IPS DF 4.7 (cell line): ENCODE measurements at regions not wholly inside any gene's neighbourhood (a gene's known extent, or its start where the extent isn't known, plus 50 kb on each side); places are given as distances from the start of the nearest gene placed in this dataset.
"Not testable (repeated sequence)": the region's sequence is repeated elsewhere in the genome, so short reads cannot be mapped to it uniquely, and the experiment has no call there.

Experiments
- DNase-seq: peaks from one replicate; pipeline ENCODE4 v3.0.0-alpha.2; 2013; ENCODE audit warnings: low spot score; ENCODE audit errors: extremely low read depth

DNA sequence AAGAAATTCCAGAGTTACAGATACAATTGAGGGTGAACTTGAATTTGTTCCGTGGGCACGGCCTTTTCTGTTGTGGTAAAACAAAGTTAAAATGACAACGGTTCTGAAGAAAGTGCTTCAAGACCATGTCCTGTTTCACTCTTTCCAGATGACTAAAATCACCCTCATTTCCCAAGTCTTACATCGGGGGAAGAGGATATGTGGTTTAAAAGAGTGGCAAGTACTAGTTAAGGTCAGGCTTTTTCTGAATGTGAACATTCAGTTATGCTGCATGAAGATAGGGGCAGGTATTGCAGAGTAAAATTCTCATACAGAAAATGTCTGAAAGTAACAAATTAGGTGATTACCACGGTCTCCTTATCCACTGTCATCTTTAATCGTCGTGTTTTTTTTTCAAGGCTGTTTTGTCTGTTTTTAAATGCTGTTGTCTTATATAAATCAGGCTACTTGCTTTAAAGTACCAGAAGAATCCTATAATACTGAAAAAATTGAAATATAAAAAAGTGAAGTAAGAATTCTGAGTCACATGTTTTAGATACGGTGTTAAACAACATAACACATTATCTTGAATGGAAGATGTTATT is 236.6 kb upstream of the PLGLB2 start:
- not testable (repeated sequence) for DNase-seq

- DNase-seq = not testable (repeated sequence)
Measured at GRCh38 chr2:87512864-87513530, 234.9 kb upstream of the PLGLB2 start.

- not testable (repeated sequence) for DNase-seq
Measured at GRCh38 chr2:87514034-87514433, 233.9 kb upstream of the PLGLB2 start.

DNA sequence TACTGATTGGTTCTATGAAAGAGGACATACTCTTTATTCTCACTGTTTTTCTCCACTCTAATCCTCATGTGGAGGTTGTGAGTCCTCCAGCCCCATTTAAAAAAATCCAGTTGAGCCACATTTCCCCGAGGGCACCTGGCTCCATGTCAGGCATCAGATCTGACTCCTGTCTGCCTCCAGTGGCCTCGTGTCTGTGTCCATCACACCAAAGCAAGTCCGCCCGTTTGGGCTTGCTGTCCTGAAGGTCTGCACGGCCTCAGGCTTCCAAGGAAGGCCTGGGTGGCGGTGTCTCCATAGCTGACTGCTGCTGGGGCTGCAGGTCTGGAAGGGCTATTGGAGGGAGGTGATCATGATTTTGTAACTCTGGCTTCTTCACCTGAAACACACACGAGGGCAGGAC is 233.4 kb upstream of the PLGLB2 start:
- not testable (repeated sequence) for DNase-seq

- not testable (repeated sequence) for DNase-seq
Measured at GRCh38 chr2:87515226-87515625, 232.7 kb upstream of the PLGLB2 start.

- DNase-seq = not testable (repeated sequence)
Measured at GRCh38 chr2:87515875-87516274, 232.0 kb upstream of the PLGLB2 start.

- not testable (repeated sequence) for DNase-seq
Measured at GRCh38 chr2:87516369-87516967, 231.4 kb upstream of the PLGLB2 start.

GRCh38 chr2:87517438-87517837 is 230.4 kb upstream of the PLGLB2 start:
- not testable (repeated sequence) for DNase-seq

- not testable (repeated sequence) for DNase-seq
Measured at GRCh38 chr2:87518066-87518465, 229.8 kb upstream of the PLGLB2 start.

GRCh38 chr2:87518547-87518946 is 229.3 kb upstream of the PLGLB2 start:
- not testable (repeated sequence) for DNase-seq

DNA sequence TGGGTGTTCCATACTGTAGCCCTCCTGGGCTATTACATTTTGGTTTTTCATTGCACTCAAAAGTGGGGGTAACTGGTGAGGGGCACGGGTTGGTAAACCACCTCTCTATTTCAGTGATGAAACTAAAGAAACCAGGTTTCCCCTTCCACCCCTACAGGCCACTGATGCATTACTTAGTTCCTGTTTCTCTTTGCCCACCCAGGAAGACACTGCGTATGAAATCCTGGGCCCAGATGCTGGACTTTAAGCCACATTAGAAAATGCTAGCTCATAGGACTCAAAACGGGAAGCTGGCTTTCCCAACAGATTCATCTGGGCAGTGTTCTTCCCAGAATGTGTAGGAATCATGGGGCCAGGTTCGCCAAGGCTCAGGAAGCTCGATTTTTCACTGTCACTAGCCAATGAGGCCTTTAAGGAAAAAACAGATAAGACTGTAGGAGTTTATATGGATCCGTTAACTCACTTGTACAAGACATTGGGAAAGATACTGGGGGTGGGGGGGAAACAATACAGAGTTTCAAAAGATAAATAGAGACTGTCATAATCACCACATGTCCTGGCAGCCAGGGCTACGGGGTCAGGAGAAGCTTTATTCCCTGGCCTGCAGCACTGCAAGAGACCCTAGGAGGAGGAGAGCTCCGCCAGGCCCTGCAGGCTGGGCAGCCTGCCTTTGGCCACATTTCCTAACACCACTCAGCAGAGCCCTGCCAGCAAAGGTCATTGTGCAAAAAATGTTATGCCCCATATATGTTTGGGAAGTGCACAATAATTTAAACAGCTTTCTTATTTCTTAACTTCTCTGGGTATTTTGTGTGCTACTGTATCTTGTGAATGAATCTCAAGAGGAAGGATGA is 228.5 kb upstream of the PLGLB2 start:
- not testable (repeated sequence) for DNase-seq

- not testable (repeated sequence) for DNase-seq
Measured at GRCh38 chr2:87521057-87521456, 226.8 kb upstream of the PLGLB2 start.

- DNase-seq = not testable (repeated sequence)
Measured at GRCh38 chr2:87521489-87521888, 226.4 kb upstream of the PLGLB2 start.

DNA sequence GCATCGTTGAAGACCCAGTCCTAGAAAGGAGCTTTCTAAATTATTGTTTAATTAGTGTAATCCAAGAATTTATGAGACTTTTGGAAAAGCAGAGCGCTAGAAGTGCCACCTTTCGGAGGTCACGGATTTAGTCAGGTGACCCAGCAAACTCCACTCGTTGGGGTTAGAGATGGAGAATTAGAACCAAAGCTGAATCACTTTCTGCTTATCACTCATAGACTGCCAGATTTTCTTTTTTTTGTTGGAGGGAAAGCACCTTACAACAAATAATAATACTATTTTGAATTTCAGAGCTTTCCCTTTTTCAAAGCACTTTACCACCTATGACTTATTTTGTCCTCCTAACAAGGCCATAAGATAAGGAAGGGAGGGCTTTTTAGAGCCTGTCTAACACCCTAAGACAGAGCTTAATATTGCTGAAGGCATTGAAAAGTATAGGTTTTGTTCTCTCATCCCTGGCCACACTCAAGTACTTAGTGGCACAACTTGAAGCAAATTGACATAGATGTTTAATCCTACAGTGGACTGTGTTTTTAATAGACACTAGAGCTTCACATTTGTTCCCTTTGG is 223.2 kb upstream of the PLGLB2 start:
- DNase-seq = not testable (repeated sequence)

DNA sequence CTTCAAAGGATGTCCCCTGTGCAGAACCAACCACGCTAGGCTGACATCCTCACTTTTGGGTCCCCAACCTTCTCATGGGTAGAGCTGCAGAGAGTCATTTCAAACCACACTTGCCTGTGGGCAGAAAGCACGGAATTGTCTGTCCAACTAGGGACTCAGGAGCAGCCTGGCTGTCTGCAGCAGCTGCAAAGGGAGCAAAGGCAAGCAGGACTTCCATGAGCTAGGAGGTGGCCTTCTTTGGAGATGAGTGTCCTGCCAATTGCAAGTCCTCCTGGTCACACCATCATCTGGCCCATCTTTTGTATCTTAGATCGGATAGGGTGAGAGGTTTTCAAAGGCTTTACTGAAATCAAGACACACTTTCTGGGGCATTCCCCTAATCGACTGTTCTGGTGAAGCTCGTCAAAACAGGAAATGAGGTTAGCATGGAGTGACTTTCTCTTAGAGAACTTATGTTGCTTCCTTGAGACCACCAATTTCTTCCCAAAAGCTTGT is 222.3 kb upstream of the PLGLB2 start:
- not testable (repeated sequence) for DNase-seq

GRCh38 chr2:87526258-87526657 is 221.6 kb upstream of the PLGLB2 start:
- not testable (repeated sequence) for DNase-seq

- DNase-seq = not testable (repeated sequence)
Measured at GRCh38 chr2:87531968-87532715, 215.7 kb upstream of the PLGLB2 start.

GRCh38 chr2:87533390-87534272 is 214.3 kb upstream of the PLGLB2 start:
- not testable (repeated sequence) for DNase-seq

- DNase-seq = not testable (repeated sequence)
Measured at GRCh38 chr2:87534273-87534889, 213.5 kb upstream of the PLGLB2 start.
